Fibroblast of lung (primary cell): ENCODE measurements at regions not wholly inside any gene's neighbourhood (a gene's known extent, or its start where the extent isn't known, plus 50 kb on each side); places are given as distances from the start of the nearest gene placed in this dataset.

Experiments used
- DNase-seq, 2 donors: peaks; one replicate each; pipeline versions ENCODE4 v3.0.0 to v3.0.0-alpha.2; 2010; ENCODE audit warnings: low read depth in 2 of 2
- H2AFZ ChIP-seq: 2 replicates; pipeline ENCODE4 v1.5.1; 2012; ENCODE audit warnings: low read length, control low read depth, inconsistent platforms
- H3K27ac ChIP-seq: 2 replicates; pipeline ENCODE4 v1.5.1; 2011; ENCODE audit warnings: low read length, control low read depth; ENCODE audit not compliant: insufficient read depth
- H3K27me3 ChIP-seq: 2 replicates; pipeline ENCODE4 v1.5.1; 2011; ENCODE audit warnings: mild to moderate bottlenecking, low read length; ENCODE audit not compliant: control insufficient read depth, insufficient read depth
- H3K36me3 ChIP-seq: 2 replicates; pipeline ENCODE4 v1.5.1; 2011; ENCODE audit warnings: low read length; ENCODE audit not compliant: control insufficient read depth, insufficient read depth
- H3K4me1 ChIP-seq: 2 replicates; pipeline ENCODE4 v1.5.1; 2011; ENCODE audit warnings: low read length; ENCODE audit not compliant: control insufficient read depth, insufficient read depth; ENCODE audit errors: extremely low read depth
- H3K4me2 ChIP-seq: 2 replicates; pipeline ENCODE4 v1.5.1; 2011; ENCODE audit warnings: low read length, control low read depth; ENCODE audit not compliant: insufficient read depth; ENCODE audit errors: extremely low read depth
- H3K4me3 ChIP-seq, 4 experiments: fragments of 200-600 bp in 1 of 4; sonication (generic) in 1 of 4; replicated peaks in 1 of 4; 2 replicates each; pipeline ENCODE4 v1.5.1; 2011 to 2016; ENCODE audit warnings: low read length in 4 of 4, low read depth in 3 of 4, mild to moderate bottlenecking in 3 of 4, control low read depth in 2 of 4, inconsistent platforms in 1 of 4, mixed read lengths in 1 of 4; ENCODE audit not compliant: insufficient read depth in 1 of 4; ENCODE audit errors: control extremely low read depth in 1 of 4
- H3K79me2 ChIP-seq: 2 replicates; pipeline ENCODE4 v1.5.1; 2012; ENCODE audit warnings: mild to moderate bottlenecking, low read length, inconsistent platforms; ENCODE audit not compliant: control insufficient read depth, insufficient read depth
- H3K9ac ChIP-seq: 2 replicates; pipeline ENCODE4 v1.5.1; 2011; ENCODE audit warnings: mild to moderate bottlenecking, low read length, control low read depth; ENCODE audit not compliant: insufficient read depth
- H3K9me3 ChIP-seq: 2 replicates; pipeline ENCODE4 v1.5.1; 2012; ENCODE audit warnings: low read depth, low read length; ENCODE audit not compliant: control insufficient read depth, insufficient read depth
- H4K20me1 ChIP-seq: 2 replicates; pipeline ENCODE4 v1.5.1; 2011; ENCODE audit warnings: low read length; ENCODE audit not compliant: control insufficient read depth, insufficient read depth; ENCODE audit errors: extremely low read depth
- EZH2 ChIP-seq: IDR thresholded peaks from 2 replicates; pipeline ENCODE4 v1.5.1; 2012; ENCODE audit warnings: low read length, control low read depth, mild to moderate bottlenecking; ENCODE audit errors: missing control alignments
- TF ChIP-seq, protein P1 (sequence below), 2 donors: IDR thresholded peaks in 1 of 2; conservative IDR thresholded peaks in 1 of 2; 1 replicate in 1 of 2; 2 replicates in 1 of 2; pipeline ENCODE4 v1.5.1; 2011 to 2012; ENCODE audit warnings: low read length in 2 of 2, control low read depth in 1 of 2, inconsistent platforms in 1 of 2, low read depth in 1 of 2, mild to moderate bottlenecking in 1 of 2

DNA sequence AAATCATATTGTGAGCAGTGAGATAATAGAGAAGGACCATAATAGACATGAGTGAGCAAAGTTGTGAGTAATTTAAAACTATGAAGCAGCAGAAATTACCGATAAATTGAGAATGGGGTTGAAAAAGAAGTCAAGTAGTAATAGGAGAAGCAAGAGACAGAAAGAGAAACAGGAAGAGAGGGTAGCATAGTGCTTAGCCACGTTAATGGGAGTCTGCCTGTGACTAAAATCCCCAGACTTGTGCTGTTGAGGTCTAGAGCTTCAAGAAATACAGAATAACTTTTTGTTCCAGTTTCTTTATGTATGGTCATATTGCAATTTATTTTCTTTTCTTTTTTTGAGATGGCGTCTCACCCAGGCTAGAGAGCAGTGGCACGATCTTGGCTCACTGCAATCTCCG is 368.7 kb downstream of the METTL15 start:
- TF ChIP-seq, protein P1, sequence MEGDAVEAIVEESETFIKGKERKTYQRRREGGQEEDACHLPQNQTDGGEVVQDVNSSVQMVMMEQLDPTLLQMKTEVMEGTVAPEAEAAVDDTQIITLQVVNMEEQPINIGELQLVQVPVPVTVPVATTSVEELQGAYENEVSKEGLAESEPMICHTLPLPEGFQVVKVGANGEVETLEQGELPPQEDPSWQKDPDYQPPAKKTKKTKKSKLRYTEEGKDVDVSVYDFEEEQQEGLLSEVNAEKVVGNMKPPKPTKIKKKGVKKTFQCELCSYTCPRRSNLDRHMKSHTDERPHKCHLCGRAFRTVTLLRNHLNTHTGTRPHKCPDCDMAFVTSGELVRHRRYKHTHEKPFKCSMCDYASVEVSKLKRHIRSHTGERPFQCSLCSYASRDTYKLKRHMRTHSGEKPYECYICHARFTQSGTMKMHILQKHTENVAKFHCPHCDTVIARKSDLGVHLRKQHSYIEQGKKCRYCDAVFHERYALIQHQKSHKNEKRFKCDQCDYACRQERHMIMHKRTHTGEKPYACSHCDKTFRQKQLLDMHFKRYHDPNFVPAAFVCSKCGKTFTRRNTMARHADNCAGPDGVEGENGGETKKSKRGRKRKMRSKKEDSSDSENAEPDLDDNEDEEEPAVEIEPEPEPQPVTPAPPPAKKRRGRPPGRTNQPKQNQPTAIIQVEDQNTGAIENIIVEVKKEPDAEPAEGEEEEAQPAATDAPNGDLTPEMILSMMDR (conservative IDR thresholded peaks at IDR 0.05 in 1 of 2, IDR thresholded peaks at IDR 0.05 in 1 of 2; ENCODE audit: low read depth in 1 of 2, low read length in 2 of 2), result no peak
- no peak for TF ChIP-seq EZH2
- Histone ChIP-seq H3K27ac (no peak overlapping the region), H2AFZ (no peak overlapping the region), H3K36me3 (no peaks in the 10 kb centered on the region), H3K4me3 (no peak overlapping the region), H3K4me2 (no peak overlapping the region), H3K9ac (no peak overlapping the region), H3K27me3 (no peaks in the 10 kb centered on the region), H3K9me3 (no peaks in the 10 kb centered on the region), H3K79me2 (no peaks in the 10 kb centered on the region), H4K20me1 (no peaks in the 10 kb centered on the region), H3K4me1 (no peaks in the 10 kb centered on the region)
- no peak for DNase-seq

DNA sequence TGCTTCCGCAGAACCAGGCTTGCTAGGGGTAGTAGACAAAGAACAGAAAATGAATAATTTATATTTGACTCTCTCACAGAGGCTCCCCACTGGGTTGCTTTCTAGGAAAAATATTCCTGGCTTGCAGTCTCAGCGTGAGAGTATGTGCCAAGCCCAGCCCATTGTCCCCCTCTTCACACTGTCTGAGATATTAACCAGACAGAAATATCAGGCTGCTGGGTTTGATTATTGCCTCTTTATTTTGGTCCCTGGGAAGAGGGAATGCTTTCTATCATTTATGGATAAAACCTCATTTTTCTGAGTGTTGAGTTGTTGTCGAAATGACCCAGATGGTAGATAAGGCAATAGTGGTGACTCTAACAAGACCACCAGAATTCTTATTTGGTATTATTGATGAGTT is 367.9 kb downstream of the METTL15 start:
- Histone ChIP-seq H3K4me3 (no peak overlapping the region), H3K9me3 (no peaks in the 10 kb centered on the region), H3K4me1 (no peaks in the 10 kb centered on the region), H3K9ac (no peak overlapping the region), H4K20me1 (no peaks in the 10 kb centered on the region), H3K27me3 (no peaks in the 10 kb centered on the region), H3K79me2 (no peaks in the 10 kb centered on the region), H3K27ac (no peak overlapping the region), H3K4me2 (no peak overlapping the region), H3K36me3 (no peaks in the 10 kb centered on the region), H2AFZ (no peak overlapping the region)
- no peak for TF ChIP-seq EZH2
- TF ChIP-seq, protein P1 (conservative IDR thresholded peaks at IDR 0.05 in 1 of 2, IDR thresholded peaks at IDR 0.05 in 1 of 2; ENCODE audit: low read depth in 1 of 2, low read length in 2 of 2), result no peak
- no peak for DNase-seq

DNA sequence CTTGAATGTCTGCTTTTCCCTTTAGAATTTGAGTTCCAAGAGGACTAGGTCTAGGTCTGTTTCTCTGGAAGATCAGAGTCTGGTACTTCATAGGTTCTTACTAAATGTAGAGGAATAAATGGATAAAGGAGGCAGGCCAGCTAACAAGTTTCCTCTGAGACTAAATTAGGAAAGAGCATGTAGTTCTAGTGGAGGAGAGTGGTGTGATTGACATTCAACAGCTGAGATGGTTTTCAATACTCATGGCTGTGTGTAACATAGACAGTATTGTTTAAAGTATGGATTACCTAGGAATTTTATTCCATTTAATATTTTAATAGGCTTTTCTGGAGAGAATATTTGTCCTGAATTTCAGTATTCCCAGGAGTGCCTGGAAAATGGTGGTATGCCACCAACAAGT is 364.7 kb downstream of the METTL15 start:
- Histone ChIP-seq H3K4me2 (no peak overlapping the region), H3K4me3 (no peak overlapping the region), H3K27me3 (no peaks in the 10 kb centered on the region), H3K27ac (no peak overlapping the region), H2AFZ (no peak overlapping the region), H3K9ac (no peak overlapping the region), H3K4me1 (no peaks in the 10 kb centered on the region), H3K36me3 (no peaks in the 10 kb centered on the region), H4K20me1 (no peaks in the 10 kb centered on the region), H3K9me3 (no peaks in the 10 kb centered on the region), H3K79me2 (no peaks in the 10 kb centered on the region)
- TF ChIP-seq EZH2, result no peak
- TF ChIP-seq, protein P1 (conservative IDR thresholded peaks at IDR 0.05 in 1 of 2, IDR thresholded peaks at IDR 0.05 in 1 of 2; ENCODE audit: low read depth in 1 of 2, low read length in 2 of 2), result no peak
- no peak for DNase-seq
